ENCODE measurements at regions not wholly inside any gene's neighbourhood (a gene's known extent, or its start where the extent isn't known, plus 50 kb on each side); places are given as distances from the start of the nearest gene placed in this dataset.

GRCh38 chr6:6912817-6913744 lies 194.7 kb upstream of the RREB1 start:
- Histone ChIP-seq H3K9me3 (ENCODE audit: control insufficient read depth, low read length) (no peaks in the 10 kb centered on the region), H3K27ac (ENCODE audit: insufficient read depth, low read depth, low read length, poor library complexity, severe bottlenecking) (no peak overlapping the region), H3K27me3 (ENCODE audit: control insufficient read depth, insufficient read depth, low read length, poor library complexity, severe bottlenecking) (no peaks in the 10 kb centered on the region), H3K36me3 (ENCODE audit: control insufficient read depth, insufficient read depth, low read length) (no peaks in the 10 kb centered on the region), H3K4me3 (ENCODE audit: insufficient read depth, low read depth, low read length) (no peak overlapping the region), H3K4me1 (ENCODE audit: control insufficient read depth, insufficient read depth, low read length) (peaks cover 8% of the 10 kb centered on the region)
- WGBS, 2 experiments = 92 to 93% methylated on average over 10 of the region's 11 CpGs

DNA sequence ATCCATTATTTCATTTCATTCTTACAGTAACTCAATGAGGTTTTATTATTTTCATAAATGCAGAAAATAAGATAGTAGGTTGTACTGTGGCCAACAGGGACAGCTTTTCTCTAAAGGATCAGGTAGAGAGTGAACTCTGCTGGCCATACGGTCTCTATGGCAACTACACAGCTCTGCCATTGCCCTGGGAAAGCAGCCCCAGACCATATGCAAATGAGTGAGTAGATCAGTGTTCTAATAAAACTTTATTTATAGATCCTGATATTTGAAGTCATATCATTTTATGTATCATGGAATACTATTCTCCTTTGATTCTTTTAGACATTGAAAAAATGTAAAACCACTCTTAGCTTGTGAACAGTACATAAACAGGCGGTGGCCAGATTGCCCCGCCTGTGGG lies 192.5 kb upstream of the RREB1 start:
- H3K4me1 ChIP-seq (ENCODE audit: control insufficient read depth, insufficient read depth, low read length) = peaks cover 8% of the 10 kb centered on the region
- WGBS, 2 experiments = 89 to 92% methylated on average over 3 of the region's 3 CpGs
- H3K9me3 ChIP-seq (ENCODE audit: control insufficient read depth, low read length) = no peaks in the 10 kb centered on the region
- H3K27me3 ChIP-seq (ENCODE audit: control insufficient read depth, insufficient read depth, low read length, poor library complexity, severe bottlenecking) = no peaks in the 10 kb centered on the region
- no peak overlapping the region for H3K4me3 ChIP-seq (ENCODE audit: insufficient read depth, low read depth, low read length)
- no peaks in the 10 kb centered on the region for H3K36me3 ChIP-seq (ENCODE audit: control insufficient read depth, insufficient read depth, low read length)
- no peak overlapping the region for H3K27ac ChIP-seq (ENCODE audit: insufficient read depth, low read depth, low read length, poor library complexity, severe bottlenecking)

- Histone ChIP-seq H3K4me1 (ENCODE audit: control insufficient read depth, insufficient read depth, low read length) (peaks cover 8% of the 10 kb centered on the region), H3K4me3 (ENCODE audit: insufficient read depth, low read depth, low read length) (no peak overlapping the region), H3K9me3 (ENCODE audit: control insufficient read depth, low read length) (no peaks in the 10 kb centered on the region), H3K36me3 (ENCODE audit: control insufficient read depth, insufficient read depth, low read length) (no peaks in the 10 kb centered on the region), H3K27ac (ENCODE audit: insufficient read depth, low read depth, low read length, poor library complexity, severe bottlenecking) (no peak overlapping the region), H3K27me3 (ENCODE audit: control insufficient read depth, insufficient read depth, low read length, poor library complexity, severe bottlenecking) (no peaks in the 10 kb centered on the region)
- WGBS, 2 experiments = 93% methylated on average over 9 of the region's 9 CpGs
Observed at GRCh38 chr6:6915813-6916547, 191.8 kb upstream of the RREB1 start.

GRCh38 chr6:6916598-6916997 lies 191.2 kb upstream of the RREB1 start:
- Histone ChIP-seq H3K27ac (ENCODE audit: insufficient read depth, low read depth, low read length, poor library complexity, severe bottlenecking) (no peak overlapping the region), H3K4me3 (ENCODE audit: insufficient read depth, low read depth, low read length) (no peak overlapping the region), H3K36me3 (ENCODE audit: control insufficient read depth, insufficient read depth, low read length) (no peaks in the 10 kb centered on the region), H3K4me1 (ENCODE audit: control insufficient read depth, insufficient read depth, low read length) (peaks cover 8% of the 10 kb centered on the region), H3K27me3 (ENCODE audit: control insufficient read depth, insufficient read depth, low read length, poor library complexity, severe bottlenecking) (no peaks in the 10 kb centered on the region), H3K9me3 (ENCODE audit: control insufficient read depth, low read length) (no peaks in the 10 kb centered on the region)
- WGBS, 2 experiments = 87 to 89% methylated on average over 6 of the region's 6 CpGs

DNA sequence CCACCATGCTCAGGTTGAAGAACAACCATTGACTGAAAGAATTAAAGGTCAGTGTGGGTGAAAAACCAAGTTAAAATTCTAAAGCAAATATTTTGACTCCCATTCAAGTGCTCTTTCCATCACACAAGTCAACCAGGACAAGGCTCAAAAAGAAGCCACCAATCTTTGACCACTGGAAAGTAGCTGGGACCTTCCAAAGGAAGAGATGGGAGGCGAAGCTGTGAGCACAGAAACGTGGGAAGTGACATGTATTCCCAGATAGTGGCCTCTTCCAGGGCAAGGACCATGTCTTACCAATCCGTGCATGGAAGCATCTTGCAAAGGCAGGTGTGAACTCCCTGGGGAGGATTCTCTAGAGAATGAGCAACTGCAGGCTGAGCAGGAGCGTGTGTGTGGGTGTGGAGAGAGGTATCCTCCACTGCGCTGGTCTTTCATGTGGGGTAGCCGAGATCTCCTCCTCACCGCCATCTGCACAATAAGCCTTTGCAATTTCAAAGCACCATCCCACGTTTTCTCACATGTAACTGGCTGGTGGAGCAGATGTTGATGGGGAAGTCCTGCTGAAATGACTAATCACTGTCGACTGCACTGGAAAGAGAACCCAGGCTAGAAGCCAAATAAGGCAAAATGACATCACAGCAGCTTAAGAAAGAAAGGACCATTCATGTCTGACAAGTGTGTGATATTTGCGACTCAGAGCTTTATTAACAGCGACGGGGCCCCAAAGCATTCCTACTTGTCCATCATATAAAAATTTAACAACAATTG lies 189.4 kb upstream of the RREB1 start:
- 93 to 94% methylated on average over 12 of the region's 12 CpGs for WGBS, 2 experiments
- Histone ChIP-seq H3K9me3 (ENCODE audit: control insufficient read depth, low read length) (no peaks in the 10 kb centered on the region), H3K4me1 (ENCODE audit: control insufficient read depth, insufficient read depth, low read length) (peaks cover 8% of the 10 kb centered on the region), H3K27me3 (ENCODE audit: control insufficient read depth, insufficient read depth, low read length, poor library complexity, severe bottlenecking) (no peaks in the 10 kb centered on the region), H3K4me3 (ENCODE audit: insufficient read depth, low read depth, low read length) (no peak overlapping the region), H3K36me3 (ENCODE audit: control insufficient read depth, insufficient read depth, low read length) (no peaks in the 10 kb centered on the region), H3K27ac (ENCODE audit: insufficient read depth, low read depth, low read length, poor library complexity, severe bottlenecking) (no peak overlapping the region)

- Histone ChIP-seq H3K27ac (ENCODE audit: insufficient read depth, low read depth, low read length, poor library complexity, severe bottlenecking) (no peak overlapping the region), H3K4me3 (ENCODE audit: insufficient read depth, low read depth, low read length) (no peak overlapping the region), H3K36me3 (ENCODE audit: control insufficient read depth, insufficient read depth, low read length) (no peaks in the 10 kb centered on the region), H3K4me1 (ENCODE audit: control insufficient read depth, insufficient read depth, low read length) (peaks cover 8% of the 10 kb centered on the region), H3K27me3 (ENCODE audit: control insufficient read depth, insufficient read depth, low read length, poor library complexity, severe bottlenecking) (no peaks in the 10 kb centered on the region), H3K9me3 (ENCODE audit: control insufficient read depth, low read length) (no peaks in the 10 kb centered on the region)
- whole genome bisulfite sequencing, 2 experiments = 93 to 100% methylated on average over 1 of the region's 2 CpGs
Observed at GRCh38 chr6:6919173-6919572, 188.6 kb upstream of the RREB1 start.

DNA sequence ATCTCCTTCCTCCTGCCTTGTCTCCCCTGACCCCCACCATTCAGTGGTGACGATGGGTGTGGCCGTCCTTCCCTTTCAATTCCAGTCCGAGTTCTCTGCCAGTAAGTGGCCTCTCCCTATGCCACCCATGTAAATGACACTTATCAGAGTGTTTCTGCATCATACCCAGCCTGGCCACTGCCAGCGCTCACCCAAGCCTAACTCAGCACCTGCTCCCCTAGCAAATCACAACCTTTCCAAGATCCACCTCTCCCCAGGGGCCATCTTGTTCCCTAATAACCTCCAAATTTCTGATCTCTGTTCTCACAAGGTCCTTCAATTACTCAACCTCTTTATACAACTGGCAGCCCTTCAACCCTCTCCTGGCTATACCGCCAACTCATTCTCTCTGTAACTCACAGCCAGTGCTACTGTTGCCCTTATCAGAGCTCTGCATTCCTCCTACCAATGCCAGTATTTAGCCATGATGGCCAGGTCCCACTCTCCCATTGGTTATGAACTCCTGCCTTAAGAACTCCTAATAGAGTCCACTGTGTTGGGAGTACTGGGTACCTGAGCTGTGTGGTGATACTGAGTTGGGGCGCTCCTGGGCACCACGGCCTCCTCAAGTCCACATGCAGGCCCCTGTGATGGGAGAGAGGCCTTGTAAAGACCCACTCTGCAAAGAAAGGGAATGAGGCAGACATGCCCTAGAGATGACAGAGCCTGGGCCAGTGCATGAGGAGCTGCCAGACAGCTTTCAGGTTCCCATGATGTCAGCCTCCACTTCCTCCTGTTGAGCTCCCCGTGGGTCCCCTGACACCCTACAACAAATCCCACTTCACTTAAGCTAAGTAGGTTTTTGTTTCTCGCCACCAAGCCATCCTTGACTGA lies 187.4 kb upstream of the RREB1 start:
- H3K36me3 ChIP-seq (ENCODE audit: control insufficient read depth, insufficient read depth, low read length) = no peaks in the 10 kb centered on the region
- H3K9me3 ChIP-seq (ENCODE audit: control insufficient read depth, low read length) = no peaks in the 10 kb centered on the region
- H3K4me3 ChIP-seq (ENCODE audit: insufficient read depth, low read depth, low read length) = no peak overlapping the region
- H3K4me1 ChIP-seq (ENCODE audit: control insufficient read depth, insufficient read depth, low read length) = peaks cover 7% of the 10 kb centered on the region
- H3K27me3 ChIP-seq (ENCODE audit: control insufficient read depth, insufficient read depth, low read length, poor library complexity, severe bottlenecking) = no peaks in the 10 kb centered on the region
- WGBS, 2 experiments = 79 to 81% methylated on average over 9 of the region's 9 CpGs
- H3K27ac ChIP-seq (ENCODE audit: insufficient read depth, low read depth, low read length, poor library complexity, severe bottlenecking) = no peak overlapping the region

GRCh38 chr6:6920987-6921313 lies 186.8 kb upstream of the RREB1 start:
- Histone ChIP-seq H3K4me1 (ENCODE audit: control insufficient read depth, insufficient read depth, low read length) (peaks cover 1% of the 10 kb centered on the region), H3K27ac (ENCODE audit: insufficient read depth, low read depth, low read length, poor library complexity, severe bottlenecking) (no peak overlapping the region), H3K36me3 (ENCODE audit: control insufficient read depth, insufficient read depth, low read length) (no peaks in the 10 kb centered on the region), H3K27me3 (ENCODE audit: control insufficient read depth, insufficient read depth, low read length, poor library complexity, severe bottlenecking) (no peaks in the 10 kb centered on the region), H3K4me3 (ENCODE audit: insufficient read depth, low read depth, low read length) (no peak overlapping the region), H3K9me3 (ENCODE audit: control insufficient read depth, low read length) (no peaks in the 10 kb centered on the region)
- WGBS, 2 experiments = 82 to 88% methylated on average over 7 of the region's 7 CpGs

DNA sequence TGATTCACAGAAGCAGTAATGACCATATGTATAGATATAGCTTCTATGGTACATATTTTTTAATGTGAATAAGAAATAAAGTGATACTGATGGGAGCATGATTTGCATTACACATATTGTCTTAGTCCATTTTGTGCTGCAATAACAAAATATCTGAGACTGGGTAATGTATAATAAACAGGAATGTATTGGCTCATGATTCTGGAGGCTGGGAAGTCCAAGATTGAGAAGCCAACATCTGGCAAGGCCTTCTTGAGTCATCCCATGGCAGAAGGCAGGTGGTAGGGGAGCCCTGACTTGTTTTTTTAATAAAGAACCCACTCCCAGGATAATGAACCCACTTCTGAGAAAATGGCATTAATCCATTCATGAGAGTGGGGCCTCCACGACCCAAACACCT lies 185.6 kb upstream of the RREB1 start:
- Histone ChIP-seq H3K27ac (ENCODE audit: insufficient read depth, low read depth, low read length, poor library complexity, severe bottlenecking) (no peak overlapping the region), H3K9me3 (ENCODE audit: control insufficient read depth, low read length) (no peaks in the 10 kb centered on the region), H3K27me3 (ENCODE audit: control insufficient read depth, insufficient read depth, low read length, poor library complexity, severe bottlenecking) (no peaks in the 10 kb centered on the region), H3K4me3 (ENCODE audit: insufficient read depth, low read depth, low read length) (no peak overlapping the region), H3K36me3 (ENCODE audit: control insufficient read depth, insufficient read depth, low read length) (no peaks in the 10 kb centered on the region), H3K4me1 (ENCODE audit: control insufficient read depth, insufficient read depth, low read length) (no peaks in the 10 kb centered on the region)
- WGBS, 2 experiments = 83 to 95% methylated on average over 1 of the region's 1 CpG

Measured in ectodermal cell (in vitro differentiated cells).